Adrenal gland (tissue), 5 donors: ENCODE measurements at regions not wholly inside any gene's neighbourhood (a gene's known extent, or its start where the extent isn't known, plus 50 kb on each side); places are given as distances from the start of the nearest gene placed in this dataset.

ENCODE experiments used
- CTCF ChIP-seq, 6 experiments: fragments of 450-650 bp in 4 of 6; fragments of 200-600 bp in 2 of 6; sonication (generic) in 1 of 6; IDR thresholded peaks; 1 replicate in 5 of 6; 2 replicates in 1 of 6; pipeline versions ENCODE4 v1.5.1 to v1.8.0; 2016 to 2021; ENCODE audit warnings: antibody characterized with exemption in 6 of 6, mild to moderate bottlenecking in 2 of 6, moderate library complexity in 1 of 6
- POLR2A ChIP-seq, 2 donors: fragments of 450-650 bp; IDR thresholded peaks; one replicate each; pipeline ENCODE4 v1.6.1; 2017; ENCODE audit warnings: antibody characterized with exemption in 2 of 2, mild to moderate bottlenecking in 2 of 2, moderate library complexity in 1 of 2
- donor health status: DM: no; HTN: no; CAD: no.

GRCh38 chr1:199854686-199855321 lies 172.7 kb upstream of the NR5A2 start:
- TF ChIP-seq CTCF (IDR thresholded peaks at IDR 0.05) = no peak
- no peak for TF ChIP-seq POLR2A (IDR thresholded peaks at IDR 0.05)
